NCI-H748 treated with DMSO at 0.1 percent for 48 hours (cell line): ENCODE measurements at regions not wholly inside any gene's neighbourhood (a gene's known extent, or its start where the extent isn't known, plus 50 kb on each side); places are given as distances from the start of the nearest gene placed in this dataset.

Experiments
- DNase-seq: peaks from one replicate; lab custom pipeline; 2025; lab: John Stamatoyannopoulos, UW

GRCh38 chr3:67876261-67876660 lies 221.8 kb upstream of the SUCLG2 start:
- DNase-seq: no peak

GRCh38 chr3:67875858-67876257 lies 221.4 kb upstream of the SUCLG2 start:
- DNase-seq: no peak

GRCh38 chr3:67875338-67875737 lies 220.9 kb upstream of the SUCLG2 start:
- no peak for DNase-seq

- no peak for DNase-seq
These were observed 216.1 kb upstream of the SUCLG2 start for GRCh38 chr3:67870477-67870876.

GRCh38 chr3:67866571-67866970 lies 212.2 kb upstream of the SUCLG2 start:
- no peak for DNase-seq

- DNase-seq: no peak
These were observed 210.3 kb upstream of the SUCLG2 start for GRCh38 chr3:67864587-67865183.

GRCh38 chr3:67863869-67864268 lies 209.5 kb upstream of the SUCLG2 start:
- no peak for DNase-seq

- no peak for DNase-seq
These were observed 206.0 kb upstream of the SUCLG2 start for GRCh38 chr3:67860429-67860828.

GRCh38 chr3:67858492-67858891 lies 204.1 kb upstream of the SUCLG2 start:
- no peak for DNase-seq

- no peak for DNase-seq
These were observed 202.3 kb upstream of the SUCLG2 start for GRCh38 chr3:67856718-67857117.

GRCh38 chr3:67854663-67855062 lies 200.3 kb upstream of the SUCLG2 start:
- DNase-seq: no peak

GRCh38 chr3:67853520-67853919 lies 199.1 kb upstream of the SUCLG2 start:
- no peak for DNase-seq

GRCh38 chr3:67848299-67848698 lies 193.9 kb upstream of the SUCLG2 start:
- DNase-seq: no peak

GRCh38 chr3:67846166-67846565 lies 191.8 kb upstream of the SUCLG2 start:
- DNase-seq: no peak

- DNase-seq: no peak
These were observed 178.4 kb upstream of the SUCLG2 start for GRCh38 chr3:67832817-67833216.

GRCh38 chr3:67831262-67831661 lies 176.8 kb upstream of the SUCLG2 start:
- no peak for DNase-seq

- no peak for DNase-seq
These were observed 174.1 kb upstream of the SUCLG2 start for GRCh38 chr3:67828486-67829010.

GRCh38 chr3:67821135-67821534 lies 166.7 kb upstream of the SUCLG2 start:
- DNase-seq: no peak

- peak; percentile 24 for DNase-seq
These were observed 165.0 kb upstream of the SUCLG2 start for GRCh38 chr3:67819447-67819846.

GRCh38 chr3:67809370-67809935 lies 155.0 kb upstream of the SUCLG2 start:
- no peak for DNase-seq

- no peak for DNase-seq
These were observed 154.5 kb upstream of the SUCLG2 start for GRCh38 chr3:67808906-67809305.

GRCh38 chr3:67804578-67804977 lies 150.2 kb upstream of the SUCLG2 start:
- DNase-seq: no peak

- no peak for DNase-seq
These were observed 149.7 kb upstream of the SUCLG2 start for GRCh38 chr3:67804089-67804488.

- DNase-seq: no peak
These were observed 144.0 kb upstream of the SUCLG2 start for GRCh38 chr3:67798412-67798811.
